HepG2 (cell line): ENCODE measurements at regions not wholly inside any gene's neighbourhood (a gene's known extent, or its start where the extent isn't known, plus 50 kb on each side); places are given as distances from the start of the nearest gene placed in this dataset.

Source experiments
- ARNT ChIP-seq: fragments of 450-650 bp; IDR thresholded peaks from 2 replicates; pipeline ENCODE4 v1.6.1; 2017
- BRD4 ChIP-seq: sonication (generic); formaldehyde crosslinking; IDR thresholded peaks from 2 replicates; pipeline ENCODE4 v1.4.0; 2020; ENCODE audit warnings: missing genetic modification reagents
- CHCHD3 ChIP-seq: sonication (generic); formaldehyde crosslinking; IDR thresholded peaks from 2 replicates; pipeline ENCODE4 v1.8.0; 2022; ENCODE audit warnings: mild to moderate bottlenecking, missing genetic modification reagents, moderate library complexity
- EHMT2 ChIP-seq: fragments of 200-600 bp; sonication (generic); IDR thresholded peaks from 2 replicates; pipeline ENCODE4 v1.7.0; 2017; ENCODE audit warnings: antibody characterized with exemption, low read depth, low read length, borderline replicate concordance
- FOSL2 ChIP-seq: sonication (generic); formaldehyde crosslinking; IDR thresholded peaks from 2 replicates; pipeline ENCODE4 v1.4.0; 2020; ENCODE audit warnings: missing genetic modification reagents
- REPIN1 ChIP-seq: sonication (generic); formaldehyde crosslinking; IDR thresholded peaks from 2 replicates; pipeline ENCODE4 v1.8.0; 2022; ENCODE audit warnings: missing genetic modification reagents, low read depth, mild to moderate bottlenecking, borderline replicate concordance
- SRSF4 ChIP-seq: fragments of 200-400 bp; formaldehyde crosslinking; IDR thresholded peaks from one replicate; pipeline ENCODE4 v1.6.1; 2018; ENCODE audit warnings: mild to moderate bottlenecking, low read depth, low read length, moderate library complexity; ENCODE audit not compliant: poor library complexity, severe bottlenecking
- TBX2 ChIP-seq: sonication (generic); formaldehyde crosslinking; IDR thresholded peaks from 2 replicates; pipeline ENCODE4 v1.5.0; 2020; ENCODE audit warnings: missing genetic modification reagents, mild to moderate bottlenecking, borderline replicate concordance
- ZKSCAN1 ChIP-seq: fragments of 150-350 bp; IDR thresholded peaks from 2 replicates; pipeline ENCODE4 v1.6.1; 2014; ENCODE audit warnings: low read length
- TF ChIP-seq, protein P1 (sequence below), 2 experiments: fragments of 450-650 bp in 1 of 2; sonication (generic) in 1 of 2; formaldehyde crosslinking; IDR thresholded peaks; 2 replicates each; pipeline versions ENCODE4 v1.5.0 to v1.8.0; 2020 to 2022; ENCODE audit warnings: mild to moderate bottlenecking in 1 of 2, missing genetic modification reagents in 1 of 2
- TF ChIP-seq, protein P2 (sequence below): sonication (generic); formaldehyde crosslinking; IDR thresholded peaks from 2 replicates; pipeline ENCODE4 v1.4.0; 2020; ENCODE audit warnings: missing genetic modification reagents, borderline replicate concordance
- TF ChIP-seq, protein P3 (sequence below), 2 experiments: sonication (generic) in 1 of 2; formaldehyde crosslinking in 1 of 2; IDR thresholded peaks; 2 replicates each; pipeline versions ENCODE4 v1.4.0 to v1.6.1; 2016 to 2020; ENCODE audit warnings: borderline replicate concordance in 1 of 2, low read depth in 1 of 2, mild to moderate bottlenecking in 1 of 2, missing genetic modification reagents in 1 of 2

DNA sequence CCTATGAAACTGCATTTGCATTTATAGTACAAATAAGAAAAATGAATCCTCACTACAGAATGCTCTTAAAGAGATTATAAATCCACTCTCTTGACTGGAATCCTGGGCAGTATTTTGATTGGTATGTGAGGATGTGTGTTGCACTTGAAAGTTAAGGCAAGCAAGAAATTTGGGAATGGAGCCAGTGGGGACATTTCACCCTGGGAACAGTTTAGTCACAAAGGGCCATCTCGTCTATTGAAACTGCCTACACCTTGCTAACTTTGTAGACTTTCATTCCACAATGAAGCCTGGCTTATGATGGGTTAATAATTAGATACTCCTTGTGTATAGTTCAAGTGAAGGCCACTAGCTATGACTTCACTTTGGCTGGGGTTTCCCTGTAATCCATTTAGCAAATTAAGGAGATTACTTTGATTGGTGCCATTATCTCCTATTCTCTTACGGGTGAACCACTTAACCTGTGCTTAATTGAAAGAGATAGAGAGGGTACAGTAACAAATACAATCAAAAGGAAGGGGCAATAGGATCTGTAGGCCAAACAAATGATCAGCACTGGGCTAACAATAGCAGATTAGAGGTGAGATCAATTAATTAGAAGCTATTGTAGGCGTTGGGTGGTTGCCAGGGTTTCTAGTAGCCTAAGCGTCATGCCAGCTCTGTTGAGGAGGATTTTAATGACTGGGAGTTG is 146.9 kb upstream of the RARB start (continued):
- TF ChIP-seq REPIN1 (CRISPR knock-in tag): no peak
- TF ChIP-seq ZKSCAN1: no peak
- TF ChIP-seq TBX2 (CRISPR knock-in tag): no peak
- TF ChIP-seq ARNT: no peak
- no peak for TF ChIP-seq SRSF4
- TF ChIP-seq, protein P1, sequence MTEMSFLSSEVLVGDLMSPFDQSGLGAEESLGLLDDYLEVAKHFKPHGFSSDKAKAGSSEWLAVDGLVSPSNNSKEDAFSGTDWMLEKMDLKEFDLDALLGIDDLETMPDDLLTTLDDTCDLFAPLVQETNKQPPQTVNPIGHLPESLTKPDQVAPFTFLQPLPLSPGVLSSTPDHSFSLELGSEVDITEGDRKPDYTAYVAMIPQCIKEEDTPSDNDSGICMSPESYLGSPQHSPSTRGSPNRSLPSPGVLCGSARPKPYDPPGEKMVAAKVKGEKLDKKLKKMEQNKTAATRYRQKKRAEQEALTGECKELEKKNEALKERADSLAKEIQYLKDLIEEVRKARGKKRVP (CRISPR knock-in tag; IDR thresholded peaks at IDR 0.05): no peak
- TF ChIP-seq, protein P2, sequence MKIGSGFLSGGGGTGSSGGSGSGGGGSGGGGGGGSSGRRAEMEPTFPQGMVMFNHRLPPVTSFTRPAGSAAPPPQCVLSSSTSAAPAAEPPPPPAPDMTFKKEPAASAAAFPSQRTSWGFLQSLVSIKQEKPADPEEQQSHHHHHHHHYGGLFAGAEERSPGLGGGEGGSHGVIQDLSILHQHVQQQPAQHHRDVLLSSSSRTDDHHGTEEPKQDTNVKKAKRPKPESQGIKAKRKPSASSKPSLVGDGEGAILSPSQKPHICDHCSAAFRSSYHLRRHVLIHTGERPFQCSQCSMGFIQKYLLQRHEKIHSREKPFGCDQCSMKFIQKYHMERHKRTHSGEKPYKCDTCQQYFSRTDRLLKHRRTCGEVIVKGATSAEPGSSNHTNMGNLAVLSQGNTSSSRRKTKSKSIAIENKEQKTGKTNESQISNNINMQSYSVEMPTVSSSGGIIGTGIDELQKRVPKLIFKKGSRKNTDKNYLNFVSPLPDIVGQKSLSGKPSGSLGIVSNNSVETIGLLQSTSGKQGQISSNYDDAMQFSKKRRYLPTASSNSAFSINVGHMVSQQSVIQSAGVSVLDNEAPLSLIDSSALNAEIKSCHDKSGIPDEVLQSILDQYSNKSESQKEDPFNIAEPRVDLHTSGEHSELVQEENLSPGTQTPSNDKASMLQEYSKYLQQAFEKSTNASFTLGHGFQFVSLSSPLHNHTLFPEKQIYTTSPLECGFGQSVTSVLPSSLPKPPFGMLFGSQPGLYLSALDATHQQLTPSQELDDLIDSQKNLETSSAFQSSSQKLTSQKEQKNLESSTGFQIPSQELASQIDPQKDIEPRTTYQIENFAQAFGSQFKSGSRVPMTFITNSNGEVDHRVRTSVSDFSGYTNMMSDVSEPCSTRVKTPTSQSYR (CRISPR knock-in tag): no peak
- no peak for TF ChIP-seq CHCHD3
- TF ChIP-seq EHMT2: no peak
- TF ChIP-seq, protein P3, sequence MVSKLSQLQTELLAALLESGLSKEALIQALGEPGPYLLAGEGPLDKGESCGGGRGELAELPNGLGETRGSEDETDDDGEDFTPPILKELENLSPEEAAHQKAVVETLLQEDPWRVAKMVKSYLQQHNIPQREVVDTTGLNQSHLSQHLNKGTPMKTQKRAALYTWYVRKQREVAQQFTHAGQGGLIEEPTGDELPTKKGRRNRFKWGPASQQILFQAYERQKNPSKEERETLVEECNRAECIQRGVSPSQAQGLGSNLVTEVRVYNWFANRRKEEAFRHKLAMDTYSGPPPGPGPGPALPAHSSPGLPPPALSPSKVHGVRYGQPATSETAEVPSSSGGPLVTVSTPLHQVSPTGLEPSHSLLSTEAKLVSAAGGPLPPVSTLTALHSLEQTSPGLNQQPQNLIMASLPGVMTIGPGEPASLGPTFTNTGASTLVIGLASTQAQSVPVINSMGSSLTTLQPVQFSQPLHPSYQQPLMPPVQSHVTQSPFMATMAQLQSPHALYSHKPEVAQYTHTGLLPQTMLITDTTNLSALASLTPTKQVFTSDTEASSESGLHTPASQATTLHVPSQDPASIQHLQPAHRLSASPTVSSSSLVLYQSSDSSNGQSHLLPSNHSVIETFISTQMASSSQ (IDR thresholded peaks at IDR 0.05; ENCODE audit: low read depth): no peak
- TF ChIP-seq, protein P3 (CRISPR knock-in tag; IDR thresholded peaks at IDR 0.05; ENCODE audit: borderline replicate concordance): no peak
- TF ChIP-seq FOSL2: no peak
- TF ChIP-seq BRD4 (CRISPR knock-in tag): no peak
